ENCODE measurements at regions not wholly inside any gene's neighbourhood (a gene's known extent, or its start where the extent isn't known, plus 50 kb on each side); places are given as distances from the start of the nearest gene placed in this dataset.

DNA sequence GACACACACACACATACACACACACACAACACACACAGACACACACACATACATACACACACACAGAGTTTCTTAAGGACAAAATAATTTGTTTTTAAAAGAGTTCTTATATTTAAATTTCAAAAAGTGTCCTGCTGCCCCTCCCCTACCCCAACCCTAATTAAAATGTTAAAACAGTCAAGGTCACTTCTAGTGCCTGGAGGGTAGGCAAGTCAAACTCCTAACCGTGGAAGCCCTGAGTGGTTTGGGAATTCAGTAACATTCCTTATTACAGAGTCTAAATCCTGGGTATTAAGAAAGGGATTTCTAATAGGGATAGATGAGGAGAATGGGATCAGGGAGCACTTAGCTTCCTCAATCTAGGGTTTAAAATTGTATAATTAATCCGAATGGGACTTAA, 403.6 kb upstream of the NFIA start:
- no peaks in the 10 kb centered on the region for H3K79me2 ChIP-seq (ENCODE audit: insufficient read depth, low read length)
- no peaks in the 10 kb centered on the region for H3K27me3 ChIP-seq (ENCODE audit: control insufficient read depth in 2 of 2, insufficient read depth in 2 of 2, low read length in 2 of 2)
- H3K4me3 Mint-ChIP-seq: no peak overlapping the region
- no peak overlapping the region for H3K9ac ChIP-seq (ENCODE audit: insufficient read depth, low read length, poor library complexity, severe bottlenecking)
- peaks cover 0 to 9% (median 0%) of the 10 kb centered on the region in 7 donors for H3K9me3 Mint-ChIP-seq
- H2AFZ ChIP-seq (ENCODE audit: insufficient read depth, low read depth, low read length, poor library complexity, severe bottlenecking): no peak overlapping the region
- DNase-seq: no peak
- TF ChIP-seq, protein P1, sequence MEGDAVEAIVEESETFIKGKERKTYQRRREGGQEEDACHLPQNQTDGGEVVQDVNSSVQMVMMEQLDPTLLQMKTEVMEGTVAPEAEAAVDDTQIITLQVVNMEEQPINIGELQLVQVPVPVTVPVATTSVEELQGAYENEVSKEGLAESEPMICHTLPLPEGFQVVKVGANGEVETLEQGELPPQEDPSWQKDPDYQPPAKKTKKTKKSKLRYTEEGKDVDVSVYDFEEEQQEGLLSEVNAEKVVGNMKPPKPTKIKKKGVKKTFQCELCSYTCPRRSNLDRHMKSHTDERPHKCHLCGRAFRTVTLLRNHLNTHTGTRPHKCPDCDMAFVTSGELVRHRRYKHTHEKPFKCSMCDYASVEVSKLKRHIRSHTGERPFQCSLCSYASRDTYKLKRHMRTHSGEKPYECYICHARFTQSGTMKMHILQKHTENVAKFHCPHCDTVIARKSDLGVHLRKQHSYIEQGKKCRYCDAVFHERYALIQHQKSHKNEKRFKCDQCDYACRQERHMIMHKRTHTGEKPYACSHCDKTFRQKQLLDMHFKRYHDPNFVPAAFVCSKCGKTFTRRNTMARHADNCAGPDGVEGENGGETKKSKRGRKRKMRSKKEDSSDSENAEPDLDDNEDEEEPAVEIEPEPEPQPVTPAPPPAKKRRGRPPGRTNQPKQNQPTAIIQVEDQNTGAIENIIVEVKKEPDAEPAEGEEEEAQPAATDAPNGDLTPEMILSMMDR (IDR thresholded peaks at IDR 0.05): no peak
- H3K4me3 ChIP-seq (replicated peaks in 1 of 3; ENCODE audit: low read depth in 2 of 3, low read length in 3 of 3): no peak overlapping the region
- no CpG with 5 or more reads among the region's 2 CpGs for WGBS (ENCODE audit: insufficient coverage)
- no peak overlapping the region for H3K27ac Mint-ChIP-seq
- H3K9me3 ChIP-seq (replicated peaks in 1 of 2; ENCODE audit: control insufficient read depth in 1 of 2, insufficient read depth in 1 of 2, low read length in 2 of 2): no peaks in the 10 kb centered on the region
- no peaks in the 10 kb centered on the region for H3K36me3 Mint-ChIP-seq
- H3K4me1 Mint-ChIP-seq: no peaks in the 10 kb centered on the region
- no peaks in the 10 kb centered on the region for H3K4me1 ChIP-seq (ENCODE audit: control insufficient read depth in 1 of 2, insufficient read depth in 2 of 2, low read length in 2 of 2)
- H4K20me1 ChIP-seq (ENCODE audit: insufficient read depth, low read length): no peaks in the 10 kb centered on the region
- no peaks in the 10 kb centered on the region for H3K36me3 ChIP-seq (replicated peaks in 1 of 2; ENCODE audit: control insufficient read depth in 1 of 2, insufficient read depth in 2 of 2, low read length in 2 of 2)
- no peak overlapping the region for H3K4me2 ChIP-seq (replicated peaks; ENCODE audit: extremely low read depth, low read length, poor library complexity, severe bottlenecking)
- intact Hi-C loops (cut with micrococcal nuclease): no loop called here
- H3K27ac ChIP-seq (ENCODE audit: low read depth in 1 of 2, low read length in 2 of 2): no peak overlapping the region
- H3K27me3 Mint-ChIP-seq (ENCODE audit: low read depth in 3 of 3): peaks cover 0 to 1% (median 0%) of the 10 kb centered on the region in 3 donors

GRCh38 chr1:60678391-60678790, 404.0 kb upstream of the NFIA start:
- DNase-seq: no peak
- Histone ChIP-seq H3K9me3 (replicated peaks in 1 of 2; ENCODE audit: control insufficient read depth in 1 of 2, insufficient read depth in 1 of 2, low read length in 2 of 2) (no peaks in the 10 kb centered on the region), H3K27ac (ENCODE audit: low read depth in 1 of 2, low read length in 2 of 2) (no peak overlapping the region), H2AFZ (ENCODE audit: insufficient read depth, low read depth, low read length, poor library complexity, severe bottlenecking) (no peak overlapping the region), H3K36me3 (replicated peaks in 1 of 2; ENCODE audit: control insufficient read depth in 1 of 2, insufficient read depth in 2 of 2, low read length in 2 of 2) (no peaks in the 10 kb centered on the region), H3K27me3 (ENCODE audit: control insufficient read depth in 2 of 2, insufficient read depth in 2 of 2, low read length in 2 of 2) (no peaks in the 10 kb centered on the region), H3K4me2 (replicated peaks; ENCODE audit: extremely low read depth, low read length, poor library complexity, severe bottlenecking) (no peak overlapping the region), H3K79me2 (ENCODE audit: insufficient read depth, low read length) (no peaks in the 10 kb centered on the region), H3K9ac (ENCODE audit: insufficient read depth, low read length, poor library complexity, severe bottlenecking) (no peak overlapping the region), H4K20me1 (ENCODE audit: insufficient read depth, low read length) (no peaks in the 10 kb centered on the region), H3K4me3 (replicated peaks in 1 of 3; ENCODE audit: low read depth in 2 of 3, low read length in 3 of 3) (no peak overlapping the region), H3K4me1 (ENCODE audit: control insufficient read depth in 1 of 2, insufficient read depth in 2 of 2, low read length in 2 of 2) (no peaks in the 10 kb centered on the region)
- 92% methylated on average over 1 of the region's 3 CpGs for WGBS (ENCODE audit: insufficient coverage)
- H3K9me3 Mint-ChIP-seq: peaks cover 0 to 11% (median 0%) of the 10 kb centered on the region in 7 donors
- no peak overlapping the region for H3K27ac Mint-ChIP-seq
- H3K4me1 Mint-ChIP-seq: no peaks in the 10 kb centered on the region
- H3K4me3 Mint-ChIP-seq: no peak overlapping the region
- peaks cover 0 to 1% (median 0%) of the 10 kb centered on the region in 3 donors for H3K27me3 Mint-ChIP-seq (ENCODE audit: low read depth in 3 of 3)
- intact Hi-C loops (cut with micrococcal nuclease): no loop called here
- H3K36me3 Mint-ChIP-seq: no peaks in the 10 kb centered on the region
- TF ChIP-seq, protein P1 (IDR thresholded peaks at IDR 0.05): no peak
